ENCODE measurements at regions not wholly inside any gene's neighbourhood (a gene's known extent, or its start where the extent isn't known, plus 50 kb on each side); places are given as distances from the start of the nearest gene placed in this dataset.

DNA sequence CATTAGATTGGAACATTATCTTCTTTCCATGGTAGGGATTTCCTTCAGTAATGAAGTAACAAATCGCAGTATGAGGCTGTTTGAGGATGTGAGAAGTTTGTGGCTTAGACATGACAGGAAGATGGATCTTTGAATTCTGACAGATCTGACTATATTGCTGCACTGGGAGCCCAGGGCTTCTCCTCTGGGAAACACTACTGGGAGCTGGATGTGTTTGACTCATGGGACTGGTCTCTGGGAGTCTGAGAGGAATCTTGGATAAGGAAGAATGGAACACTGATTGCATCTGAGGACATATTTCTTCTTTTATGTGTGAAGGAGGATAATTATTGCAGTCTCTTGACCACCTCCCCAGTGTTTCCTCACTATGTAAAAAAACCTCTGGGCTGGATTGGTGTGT lies 77.2 kb upstream of the ST6GAL2 start:
- Mint-ChIP-seq H3K9me3 (ENCODE audit: unreplicated experiment) (no peaks in the 10 kb centered on the region), H3K4me1 (ENCODE audit: insufficient read depth, unreplicated experiment) (no peaks in the 10 kb centered on the region), H3K27ac (ENCODE audit: low read depth, unreplicated experiment) (no peak overlapping the region), H3K4me3 (ENCODE audit: unreplicated experiment) (no peak overlapping the region), H3K36me3 (ENCODE audit: insufficient read depth, unreplicated experiment) (no peaks in the 10 kb centered on the region), H3K27me3 (ENCODE audit: insufficient read depth, unreplicated experiment) (no peaks in the 10 kb centered on the region)
- TF ChIP-seq, protein P1, sequence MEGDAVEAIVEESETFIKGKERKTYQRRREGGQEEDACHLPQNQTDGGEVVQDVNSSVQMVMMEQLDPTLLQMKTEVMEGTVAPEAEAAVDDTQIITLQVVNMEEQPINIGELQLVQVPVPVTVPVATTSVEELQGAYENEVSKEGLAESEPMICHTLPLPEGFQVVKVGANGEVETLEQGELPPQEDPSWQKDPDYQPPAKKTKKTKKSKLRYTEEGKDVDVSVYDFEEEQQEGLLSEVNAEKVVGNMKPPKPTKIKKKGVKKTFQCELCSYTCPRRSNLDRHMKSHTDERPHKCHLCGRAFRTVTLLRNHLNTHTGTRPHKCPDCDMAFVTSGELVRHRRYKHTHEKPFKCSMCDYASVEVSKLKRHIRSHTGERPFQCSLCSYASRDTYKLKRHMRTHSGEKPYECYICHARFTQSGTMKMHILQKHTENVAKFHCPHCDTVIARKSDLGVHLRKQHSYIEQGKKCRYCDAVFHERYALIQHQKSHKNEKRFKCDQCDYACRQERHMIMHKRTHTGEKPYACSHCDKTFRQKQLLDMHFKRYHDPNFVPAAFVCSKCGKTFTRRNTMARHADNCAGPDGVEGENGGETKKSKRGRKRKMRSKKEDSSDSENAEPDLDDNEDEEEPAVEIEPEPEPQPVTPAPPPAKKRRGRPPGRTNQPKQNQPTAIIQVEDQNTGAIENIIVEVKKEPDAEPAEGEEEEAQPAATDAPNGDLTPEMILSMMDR (IDR thresholded peaks at IDR 0.05; ENCODE audit: unreplicated experiment) = no peak
- intact Hi-C loops (cut with micrococcal nuclease) = no loop called here
- POLR2A ChIA-PET = no interaction called here
- BruUV-seq (replicated peaks) = no TSS peak
- DNase-seq (ENCODE audit: unreplicated experiment) = no peak
- CTCF ChIA-PET = no interaction called here

DNA sequence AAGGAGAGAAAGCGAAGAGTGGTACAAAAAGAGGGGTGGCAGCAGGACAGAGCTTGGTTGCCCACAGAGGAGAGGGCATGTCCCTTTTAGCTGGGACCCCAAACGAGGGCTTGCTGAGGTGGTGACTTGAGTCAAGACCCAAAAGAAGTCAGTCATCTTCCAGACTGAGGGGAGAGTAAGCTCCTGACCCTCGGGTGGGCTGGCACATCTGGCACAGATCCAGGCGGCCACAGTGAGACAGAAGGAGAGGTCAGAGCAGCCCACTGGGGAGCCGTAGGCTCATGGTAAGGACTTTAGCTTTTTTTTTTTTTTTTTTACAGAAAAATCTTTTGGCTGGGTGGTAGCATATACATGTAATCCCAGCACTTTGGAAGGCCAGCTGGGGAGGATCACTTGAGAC lies 77.9 kb upstream of the ST6GAL2 start:
- intact Hi-C loops (cut with micrococcal nuclease) = no loop called here
- POLR2A ChIA-PET = no interaction called here
- no peak overlapping the region for H3K27ac Mint-ChIP-seq (ENCODE audit: low read depth, unreplicated experiment)

DNA sequence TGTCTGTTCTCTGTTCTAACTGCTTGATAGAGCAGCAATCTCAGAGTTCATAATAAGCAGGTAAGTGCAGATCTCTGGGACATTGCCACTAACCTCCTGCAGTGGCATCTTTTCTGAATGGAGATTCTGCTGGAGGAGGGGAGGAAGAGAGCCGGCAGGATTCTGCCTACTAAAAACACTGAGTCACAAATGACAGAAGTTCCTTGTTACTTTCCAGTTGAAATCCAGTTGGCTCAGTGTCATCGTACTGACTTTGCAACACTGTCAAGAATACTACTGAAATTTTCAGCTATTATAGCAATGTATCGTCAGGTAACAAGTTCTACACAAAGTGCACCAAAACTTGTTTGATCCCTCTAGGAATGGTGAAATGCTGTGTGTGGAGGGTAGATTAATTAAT lies 79.6 kb upstream of the ST6GAL2 start:
- intact Hi-C loops (cut with micrococcal nuclease) = no loop called here
- Mint-ChIP-seq H3K9me3 (ENCODE audit: unreplicated experiment) (no peaks in the 10 kb centered on the region), H3K27me3 (ENCODE audit: insufficient read depth, unreplicated experiment) (no peaks in the 10 kb centered on the region), H3K27ac (ENCODE audit: low read depth, unreplicated experiment) (no peak overlapping the region), H3K4me3 (ENCODE audit: unreplicated experiment) (no peak overlapping the region), H3K4me1 (ENCODE audit: insufficient read depth, unreplicated experiment) (peaks cover 7% of the 10 kb centered on the region), H3K36me3 (ENCODE audit: insufficient read depth, unreplicated experiment) (no peaks in the 10 kb centered on the region)
- DNase-seq (ENCODE audit: unreplicated experiment) = no peak
- POLR2A ChIA-PET = no interaction called here
- TF ChIP-seq, protein P1 (IDR thresholded peaks at IDR 0.05; ENCODE audit: unreplicated experiment) = no peak
- no TSS peak for BruUV-seq (replicated peaks)
- CTCF ChIA-PET = no interaction called here

More for the DNA sequence above, 77.9 kb upstream of the ST6GAL2 start:
- no peak for DNase-seq (ENCODE audit: unreplicated experiment)
- no peaks in the 10 kb centered on the region for H3K4me1 Mint-ChIP-seq (ENCODE audit: insufficient read depth, unreplicated experiment)
- CTCF ChIA-PET = interaction anchor here (0.6 to 0.7 kb wide), 3 partner anchors 326 to 1300 kb away, joined by 3 to 4 read pairs (median 3); no protein-coding TSS in a partner anchor
- H3K9me3 Mint-ChIP-seq (ENCODE audit: unreplicated experiment) = no peaks in the 10 kb centered on the region
- H3K27me3 Mint-ChIP-seq (ENCODE audit: insufficient read depth, unreplicated experiment) = no peaks in the 10 kb centered on the region
- TF ChIP-seq, protein P1 (IDR thresholded peaks at IDR 0.05; ENCODE audit: unreplicated experiment) = no peak
- H3K4me3 Mint-ChIP-seq (ENCODE audit: unreplicated experiment) = no peak overlapping the region
- no peaks in the 10 kb centered on the region for H3K36me3 Mint-ChIP-seq (ENCODE audit: insufficient read depth, unreplicated experiment)
- BruUV-seq (replicated peaks) = no TSS peak

DNA sequence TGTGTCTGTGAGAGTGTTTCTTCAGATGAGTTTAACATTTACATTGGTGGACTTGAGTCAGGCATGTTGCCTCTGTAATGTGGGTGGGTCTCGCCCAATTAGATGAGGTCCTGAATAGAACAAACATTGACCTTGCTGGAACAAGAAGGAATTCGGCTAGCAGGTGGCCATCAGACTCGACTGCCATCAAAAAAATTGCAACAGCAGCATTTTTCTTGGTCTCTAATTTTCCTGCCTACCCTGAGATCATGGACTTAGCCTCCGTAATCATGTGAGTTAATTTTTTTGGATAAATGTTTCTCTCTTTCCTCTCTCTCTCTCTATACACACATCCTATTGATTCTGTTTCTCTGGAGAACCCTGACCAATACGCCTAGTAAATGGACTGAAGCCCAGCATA lies 83.8 kb upstream of the ST6GAL2 start:
- intact Hi-C loops (cut with micrococcal nuclease) = no loop called here
- no peaks in the 10 kb centered on the region for H3K27me3 Mint-ChIP-seq (ENCODE audit: insufficient read depth, unreplicated experiment)
- CTCF ChIA-PET = no interaction called here

More for the DNA sequence above, 83.8 kb upstream of the ST6GAL2 start:
- peaks cover 11% of the 10 kb centered on the region for H3K4me1 Mint-ChIP-seq (ENCODE audit: insufficient read depth, unreplicated experiment)
- no peaks in the 10 kb centered on the region for H3K9me3 Mint-ChIP-seq (ENCODE audit: unreplicated experiment)
- H3K36me3 Mint-ChIP-seq (ENCODE audit: insufficient read depth, unreplicated experiment) = no peaks in the 10 kb centered on the region
- no TSS peak for BruUV-seq (replicated peaks)
- TF ChIP-seq, protein P1 (IDR thresholded peaks at IDR 0.05; ENCODE audit: unreplicated experiment) = no peak
- no peak overlapping the region for H3K4me3 Mint-ChIP-seq (ENCODE audit: unreplicated experiment)
- no peak overlapping the region for H3K27ac Mint-ChIP-seq (ENCODE audit: low read depth, unreplicated experiment)
- POLR2A ChIA-PET = no interaction called here
- DNase-seq (ENCODE audit: unreplicated experiment) = no peak

Data from MCF 10A (cell line).